Ovary (tissue), 3 donors: ENCODE measurements at regions not wholly inside any gene's neighbourhood (a gene's known extent, or its start where the extent isn't known, plus 50 kb on each side); places are given as distances from the start of the nearest gene placed in this dataset.

Experiments
- CTCF ChIP-seq, 3 donors: fragments of 450-650 bp in 2 of 3; fragments of 200-600 bp in 1 of 3; IDR thresholded peaks; one replicate each; pipeline versions ENCODE4 v1.5.1 to v1.8.0; 2016 to 2022; ENCODE audit warnings: antibody characterized with exemption in 3 of 3, mild to moderate bottlenecking in 1 of 3
- POLR2A ChIP-seq: fragments of 450-650 bp; IDR thresholded peaks from one replicate; pipeline ENCODE4 v1.6.1; 2017; ENCODE audit warnings: antibody characterized with exemption, mild to moderate bottlenecking, moderate library complexity
- donor health status: DM: no; HTN: no; CAD: no.

DNA sequence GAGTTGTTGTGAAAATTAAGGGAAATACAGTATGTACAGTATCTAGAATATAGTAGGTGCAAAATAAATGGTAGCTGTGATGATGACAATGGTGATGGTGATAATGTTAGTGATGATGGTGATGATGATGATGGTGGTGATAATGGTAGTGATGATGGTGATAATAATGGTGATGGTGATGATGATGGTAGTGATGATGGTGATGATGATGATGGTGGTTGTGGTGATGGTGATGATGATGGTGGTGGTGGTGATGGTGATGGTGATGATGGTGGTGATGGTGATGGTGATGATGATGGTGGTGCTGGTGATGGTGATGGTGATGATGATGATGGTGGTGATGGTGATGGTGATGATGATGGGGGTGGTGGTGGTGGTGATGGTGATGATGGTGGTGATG lies 91.3 kb upstream of the FOXF1 start:
- TF ChIP-seq CTCF (IDR thresholded peaks at IDR 0.05), result no peak
- no peak for TF ChIP-seq POLR2A
